Hepatocyte (in vitro differentiated cells): ENCODE measurements at regions not wholly inside any gene's neighbourhood (a gene's known extent, or its start where the extent isn't known, plus 50 kb on each side); places are given as distances from the start of the nearest gene placed in this dataset.

Experiments
- EZH2 ChIP-seq: fragments of 200-600 bp; sonication (generic); IDR thresholded peaks from 2 replicates; pipeline ENCODE4 v1.6.1; 2016; ENCODE audit warnings: antibody characterized with exemption, mild to moderate bottlenecking, borderline replicate concordance
- TF ChIP-seq, protein P1 (sequence below): fragments of 200-600 bp; sonication (generic); IDR thresholded peaks from 2 replicates; pipeline ENCODE4 v1.5.1; 2016; ENCODE audit warnings: antibody characterized with exemption, mild to moderate bottlenecking; ENCODE audit not compliant: poor library complexity

- TF ChIP-seq, protein P1, sequence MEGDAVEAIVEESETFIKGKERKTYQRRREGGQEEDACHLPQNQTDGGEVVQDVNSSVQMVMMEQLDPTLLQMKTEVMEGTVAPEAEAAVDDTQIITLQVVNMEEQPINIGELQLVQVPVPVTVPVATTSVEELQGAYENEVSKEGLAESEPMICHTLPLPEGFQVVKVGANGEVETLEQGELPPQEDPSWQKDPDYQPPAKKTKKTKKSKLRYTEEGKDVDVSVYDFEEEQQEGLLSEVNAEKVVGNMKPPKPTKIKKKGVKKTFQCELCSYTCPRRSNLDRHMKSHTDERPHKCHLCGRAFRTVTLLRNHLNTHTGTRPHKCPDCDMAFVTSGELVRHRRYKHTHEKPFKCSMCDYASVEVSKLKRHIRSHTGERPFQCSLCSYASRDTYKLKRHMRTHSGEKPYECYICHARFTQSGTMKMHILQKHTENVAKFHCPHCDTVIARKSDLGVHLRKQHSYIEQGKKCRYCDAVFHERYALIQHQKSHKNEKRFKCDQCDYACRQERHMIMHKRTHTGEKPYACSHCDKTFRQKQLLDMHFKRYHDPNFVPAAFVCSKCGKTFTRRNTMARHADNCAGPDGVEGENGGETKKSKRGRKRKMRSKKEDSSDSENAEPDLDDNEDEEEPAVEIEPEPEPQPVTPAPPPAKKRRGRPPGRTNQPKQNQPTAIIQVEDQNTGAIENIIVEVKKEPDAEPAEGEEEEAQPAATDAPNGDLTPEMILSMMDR, result no peak
- no peak for TF ChIP-seq EZH2
These were observed 243.5 kb upstream of the UBE2E2 start for GRCh38 chr3:22959593-22959992.
